Endodermal cell (in vitro differentiated cells): ENCODE measurements at regions not wholly inside any gene's neighbourhood (a gene's known extent, or its start where the extent isn't known, plus 50 kb on each side); places are given as distances from the start of the nearest gene placed in this dataset.

ENCODE experiments used
- DNase-seq: peaks from one replicate; pipeline ENCODE4 v3.0.0-alpha.2; 2017
- H3K27ac ChIP-seq: 2 replicates; pipeline ENCODE4 v1.5.1; 2013; ENCODE audit warnings: mild to moderate bottlenecking, low read depth, low read length, moderate library complexity
- H3K27me3 ChIP-seq: 2 replicates; pipeline ENCODE4 v1.6.1; 2013; ENCODE audit warnings: mild to moderate bottlenecking, low read length, moderate library complexity; ENCODE audit not compliant: insufficient read depth, control insufficient read depth, poor library complexity, severe bottlenecking
- H3K36me3 ChIP-seq: 2 replicates; pipeline ENCODE4 v1.7.0; 2013; ENCODE audit warnings: mild to moderate bottlenecking, low read length, moderate library complexity; ENCODE audit not compliant: control insufficient read depth, insufficient read depth
- H3K4me1 ChIP-seq: one replicate; pipeline ENCODE4 v1.7.0; 2013; ENCODE audit warnings: low read length; ENCODE audit not compliant: control insufficient read depth, insufficient read depth
- H3K4me3 ChIP-seq: 2 replicates; pipeline ENCODE4 v1.5.1; 2013; ENCODE audit warnings: mild to moderate bottlenecking, low read length, moderate library complexity
- H3K9ac ChIP-seq: 2 replicates; pipeline ENCODE4 v1.6.1; 2013; ENCODE audit warnings: mild to moderate bottlenecking, low read length, moderate library complexity; ENCODE audit not compliant: poor library complexity, severe bottlenecking; ENCODE audit errors: extremely low read depth
- H3K9me3 ChIP-seq: 2 replicates; pipeline ENCODE4 v1.6.1; 2013; ENCODE audit warnings: mild to moderate bottlenecking, low read length, moderate library complexity; ENCODE audit not compliant: control insufficient read depth
- H3K27ac Mint-ChIP-seq: 2 replicates; pipeline ENCODE4 v1.8.0; 2020; ENCODE audit warnings: mixed read lengths
- H3K27me3 Mint-ChIP-seq: 2 replicates; pipeline ENCODE4 v1.8.0; 2021; ENCODE audit warnings: mild to moderate bottlenecking, mixed read lengths; ENCODE audit not compliant: insufficient read depth
- H3K36me3 Mint-ChIP-seq: 2 replicates; pipeline ENCODE4 v1.8.0; 2020; ENCODE audit warnings: low read depth, mixed read lengths
- H3K4me1 Mint-ChIP-seq: 2 replicates; pipeline ENCODE4 v1.8.0; 2020; ENCODE audit warnings: mixed read lengths
- H3K4me3 Mint-ChIP-seq: 2 replicates; pipeline ENCODE4 v1.8.0; 2020; ENCODE audit warnings: mild to moderate bottlenecking, moderate library complexity, mixed read lengths
- H3K9me3 Mint-ChIP-seq: 2 replicates; pipeline ENCODE4 v1.8.0; 2020; ENCODE audit warnings: mild to moderate bottlenecking, mixed read lengths
- CTCF ChIP-seq: fragments of 200-600 bp; sonication (generic); conservative IDR thresholded peaks from 2 replicates; pipeline ENCODE4 v1.5.0; 2021; ENCODE audit warnings: antibody characterized with exemption, mild to moderate bottlenecking
- WGBS, 2 experiments: methylation state at CpG; one replicate each; pipeline versions ENCODE4 v1.1.5 to v1.1.7; 2013; ENCODE audit warnings: missing lambda C conversion rate in 2 of 2, mixed read lengths in 1 of 2; ENCODE audit not compliant: insufficient coverage in 1 of 2, insufficient read length in 1 of 2; 5-methylcytosine and 5-hydroxymethylcytosine counted together

DNA sequence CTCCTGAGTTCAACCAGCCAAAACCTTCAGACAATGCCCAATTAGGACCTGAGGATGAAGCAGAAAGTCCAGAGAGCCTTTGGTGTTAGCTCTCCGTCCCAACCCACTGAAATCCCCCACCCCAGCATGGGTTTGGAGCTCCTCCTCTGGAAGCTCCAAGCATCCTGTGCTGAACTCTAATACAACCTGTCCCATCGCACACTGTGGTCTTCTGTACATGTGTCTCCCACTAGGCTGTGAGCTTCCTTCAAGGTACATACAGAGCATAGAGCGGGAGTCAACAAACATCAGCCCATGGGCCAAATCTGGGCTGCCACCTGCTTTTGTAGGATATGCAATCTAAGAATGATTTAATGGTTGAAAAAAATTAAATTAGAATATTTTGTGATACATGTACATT is 166.5 kb downstream of the LSM5 start:
- peaks cover 10% of the 10 kb centered on the region for H3K27me3 Mint-ChIP-seq
- no peak overlapping the region for H3K27ac Mint-ChIP-seq
- no peaks in the 10 kb centered on the region for H3K4me1 Mint-ChIP-seq
- WGBS, 2 experiments: 92 to 100% methylated on average over 3 of the region's 3 CpGs
- H3K36me3 ChIP-seq: no peaks in the 10 kb centered on the region
- H3K27ac ChIP-seq: no peak overlapping the region
- H3K9ac ChIP-seq: no peak overlapping the region
- no peak overlapping the region for H3K4me3 Mint-ChIP-seq
- H3K9me3 ChIP-seq: no peaks in the 10 kb centered on the region
- DNase-seq: no peak
- H3K36me3 Mint-ChIP-seq: no peaks in the 10 kb centered on the region
- no peak for TF ChIP-seq CTCF
- no peak overlapping the region for H3K4me3 ChIP-seq
- no peaks in the 10 kb centered on the region for H3K9me3 Mint-ChIP-seq
- no peaks in the 10 kb centered on the region for H3K4me1 ChIP-seq
- H3K27me3 ChIP-seq: no peaks in the 10 kb centered on the region

- Mint-ChIP-seq H3K27me3 (peaks cover 17% of the 10 kb centered on the region), H3K36me3 (no peaks in the 10 kb centered on the region), H3K9me3 (no peaks in the 10 kb centered on the region), H3K27ac (no peak overlapping the region), H3K4me3 (no peak overlapping the region), H3K4me1 (no peaks in the 10 kb centered on the region)
- no peak for DNase-seq
- no peaks in the 10 kb centered on the region for H3K27me3 ChIP-seq
- WGBS, 2 experiments: 92 to 95% methylated on average over 12 to 19 of the region's 19 CpGs
- no peaks in the 10 kb centered on the region for H3K36me3 ChIP-seq
- TF ChIP-seq CTCF: no peak
- H3K9me3 ChIP-seq: no peaks in the 10 kb centered on the region
- no peak overlapping the region for H3K27ac ChIP-seq
- H3K4me3 ChIP-seq: no peak overlapping the region
- no peak overlapping the region for H3K9ac ChIP-seq
- no peaks in the 10 kb centered on the region for H3K4me1 ChIP-seq
Measured at GRCh38 chr7:32319012-32319382, 171.2 kb downstream of the LSM5 start.

DNA sequence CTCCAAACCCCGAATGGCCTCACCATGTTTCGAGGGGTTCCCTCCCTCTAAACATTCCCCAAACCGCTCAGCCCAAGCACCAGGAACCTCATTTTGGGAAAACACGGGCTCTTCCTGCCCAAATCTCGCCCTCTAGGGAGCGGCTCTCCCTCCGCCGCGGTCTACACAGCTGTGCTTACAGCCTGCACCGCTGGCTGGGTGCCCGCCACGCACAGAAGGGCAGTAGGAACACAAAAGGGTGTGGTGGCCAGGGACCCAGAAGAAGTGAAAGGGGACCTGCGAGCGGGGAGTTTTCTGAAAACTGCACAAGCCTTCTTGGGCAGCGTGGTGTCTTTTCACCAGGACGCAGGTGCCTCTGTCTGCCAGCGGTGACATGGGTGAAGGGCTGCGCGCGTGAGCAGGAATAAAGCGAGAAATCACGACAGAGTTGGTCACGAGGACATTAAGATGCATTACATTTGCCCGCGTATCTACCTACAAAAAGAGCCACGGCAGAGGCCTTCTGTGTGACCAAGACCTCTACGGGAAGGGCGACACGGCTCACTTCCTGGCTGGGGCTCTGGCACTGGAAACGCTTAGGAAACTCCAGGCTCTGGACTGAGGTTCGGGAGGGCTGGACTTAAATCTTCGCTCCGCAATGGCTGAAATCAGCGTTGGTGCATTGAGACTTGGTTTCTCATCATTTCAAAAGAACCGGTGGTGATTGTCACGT is 171.7 kb downstream of the LSM5 start:
- H3K27me3 Mint-ChIP-seq: peaks cover 16% of the 10 kb centered on the region
- 89 to 92% methylated on average over 26 to 36 of the region's 36 CpGs for WGBS, 2 experiments
- Histone ChIP-seq H3K4me1 (no peaks in the 10 kb centered on the region), H3K36me3 (no peaks in the 10 kb centered on the region), H3K9ac (no peak overlapping the region), H3K9me3 (no peaks in the 10 kb centered on the region), H3K4me3 (no peak overlapping the region), H3K27ac (no peak overlapping the region), H3K27me3 (no peaks in the 10 kb centered on the region)
- H3K4me3 Mint-ChIP-seq: no peak overlapping the region
- H3K9me3 Mint-ChIP-seq: no peaks in the 10 kb centered on the region
- no peak for DNase-seq
- no peaks in the 10 kb centered on the region for H3K36me3 Mint-ChIP-seq
- H3K4me1 Mint-ChIP-seq: no peaks in the 10 kb centered on the region
- TF ChIP-seq CTCF: no peak
- H3K27ac Mint-ChIP-seq: no peak overlapping the region
